NCI-H1048 (cell line): ENCODE measurements at regions not wholly inside any gene's neighbourhood (a gene's known extent, or its start where the extent isn't known, plus 50 kb on each side); places are given as distances from the start of the nearest gene placed in this dataset.
"Not testable (repeated sequence)": the region's sequence is repeated elsewhere in the genome, so short reads cannot be mapped to it uniquely, and the experiment has no call there.

Experiments
- DNase-seq: peaks from one replicate; lab custom pipeline; 2025; lab: John Stamatoyannopoulos, UW

DNA sequence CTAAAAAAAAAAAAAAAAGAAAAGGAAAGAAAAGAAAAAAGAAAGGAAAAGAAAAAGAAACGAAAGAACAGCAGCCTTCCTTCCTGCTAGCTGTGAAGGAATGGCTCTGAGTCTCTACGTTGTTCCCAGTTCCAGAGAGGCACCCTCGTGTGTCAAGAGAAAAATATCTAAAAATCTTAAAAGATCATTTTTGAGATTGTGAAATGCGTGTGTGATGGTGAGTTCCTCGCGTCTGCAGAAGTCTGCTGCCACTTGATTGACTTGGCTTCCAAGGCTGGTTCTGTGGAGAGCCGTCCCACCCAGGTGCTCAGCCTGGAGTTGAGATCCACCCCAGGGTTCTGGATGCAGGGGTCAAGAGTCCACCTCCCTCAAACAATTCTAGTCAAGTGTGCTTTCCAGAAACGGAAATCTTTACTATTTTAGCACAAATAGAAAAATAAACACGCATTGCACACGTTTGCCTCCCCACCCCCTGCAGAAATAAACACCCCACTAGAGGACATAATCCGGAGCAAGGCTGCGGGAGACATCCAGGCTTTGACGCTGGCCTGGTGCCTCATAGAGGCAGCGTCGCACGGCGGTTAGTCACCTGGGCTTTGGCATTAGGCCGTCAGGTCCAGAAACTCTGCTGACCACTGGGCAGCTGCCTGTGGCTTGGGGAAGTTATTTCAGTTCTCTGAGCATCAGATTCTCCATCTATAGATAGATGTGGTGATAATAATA, 265.4 kb downstream of the FAM43A start:
- no peak for DNase-seq

DNA sequence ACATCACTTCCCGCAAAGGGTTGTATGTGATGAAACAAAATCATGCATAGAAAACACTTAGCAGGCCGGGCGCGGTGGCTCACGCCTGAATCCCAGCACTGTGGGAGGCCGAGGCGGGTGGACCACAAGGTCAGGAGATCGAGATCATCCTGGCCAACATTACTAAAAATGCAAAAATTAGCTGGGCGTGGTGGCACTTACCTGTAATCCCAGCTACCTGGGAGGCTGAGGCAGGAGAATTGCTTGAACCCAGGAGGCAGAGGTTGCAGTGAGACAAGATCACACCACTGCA, 265.9 kb downstream of the FAM43A start:
- DNase-seq, result not testable (repeated sequence)

- no peak for DNase-seq
These were observed 266.4 kb downstream of the FAM43A start for GRCh38 chr3:194951931-194952582.

- DNase-seq, result no peak
These were observed 267.2 kb downstream of the FAM43A start for GRCh38 chr3:194952841-194953241.

DNA sequence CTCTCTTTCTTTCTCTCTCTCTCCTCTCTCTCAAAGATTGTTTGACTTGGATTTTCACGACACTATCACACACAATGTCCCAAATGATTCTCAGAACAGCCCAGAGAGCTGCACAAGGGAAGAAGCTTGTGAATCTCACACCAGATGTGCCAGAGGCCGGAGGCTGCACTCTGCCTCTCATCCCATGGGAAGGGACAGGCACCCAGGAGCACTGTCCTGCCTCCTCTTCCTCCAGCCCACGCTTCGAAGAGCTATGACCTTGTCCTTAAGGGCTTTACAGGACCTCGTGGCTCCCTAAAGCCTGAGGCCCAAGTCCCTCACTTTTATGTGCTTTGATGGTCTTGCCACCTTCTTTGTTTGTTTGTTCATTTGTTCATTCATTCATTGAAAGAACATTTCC, 267.6 kb downstream of the FAM43A start:
- DNase-seq, result no peak

DNA sequence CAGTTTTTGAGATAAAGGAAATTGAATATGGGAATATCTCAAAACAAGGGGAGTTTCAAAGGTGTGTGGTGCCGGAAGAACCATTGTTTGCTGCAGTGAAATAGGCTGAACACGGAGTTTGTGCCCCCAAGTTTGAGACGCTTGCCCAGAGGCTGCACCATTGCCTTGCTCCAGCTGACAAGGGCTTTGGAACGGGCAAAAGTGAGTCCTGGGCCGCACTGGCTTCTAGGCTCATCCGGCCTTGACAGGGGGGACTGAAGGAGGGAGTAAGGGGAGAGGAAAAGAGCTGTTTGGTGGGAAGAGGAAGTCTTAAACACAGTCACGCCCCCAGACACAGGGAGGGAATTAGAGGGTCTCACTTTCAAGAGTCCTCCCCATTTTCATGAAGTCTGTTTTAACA, 269.9 kb downstream of the FAM43A start:
- DNase-seq, result no peak

DNA sequence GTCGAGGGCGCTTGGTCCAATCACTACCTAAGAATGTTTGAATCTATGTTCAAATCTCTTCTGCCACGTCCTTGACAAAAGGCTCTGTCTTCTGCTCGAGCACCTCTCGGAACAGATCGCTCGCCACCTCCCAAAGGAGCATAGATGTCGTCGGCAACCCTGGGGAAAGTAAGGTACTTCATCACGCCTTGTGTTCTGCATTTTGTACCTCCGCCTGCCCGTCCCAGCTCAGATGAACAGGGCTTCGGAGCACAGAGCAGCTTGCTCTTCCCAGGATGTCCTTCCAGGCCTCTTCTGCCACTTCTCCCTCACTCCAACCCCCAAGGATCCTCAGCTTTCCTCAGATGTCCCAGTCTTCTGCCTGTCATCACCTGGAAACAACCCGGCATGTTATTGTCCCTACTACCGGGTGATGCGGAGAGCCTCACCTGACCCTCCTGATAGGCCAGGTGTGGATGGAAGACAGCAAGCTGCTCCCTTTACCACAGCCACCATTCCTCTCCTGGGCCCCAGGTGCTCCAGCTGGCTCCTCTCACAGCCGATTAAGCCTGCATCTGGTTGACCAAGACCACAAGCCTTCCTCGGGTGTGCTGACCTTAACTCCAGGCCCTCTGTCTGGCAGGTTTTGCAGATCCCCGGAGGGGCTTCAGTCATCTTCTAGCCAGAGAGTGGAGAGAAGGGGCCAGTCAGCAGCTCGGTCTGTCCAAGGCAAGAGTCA, 270.5 kb downstream of the FAM43A start:
- no peak for DNase-seq

GRCh38 chr3:194956697-194957396, 271.2 kb downstream of the FAM43A start:
- no peak for DNase-seq

GRCh38 chr3:194957743-194958240, 272.1 kb downstream of the FAM43A start:
- no peak for DNase-seq

- DNase-seq, result no peak
These were observed 273.5 kb downstream of the FAM43A start for GRCh38 chr3:194959217-194959616.

- DNase-seq, result not testable (repeated sequence)
These were observed 274.0 kb downstream of the FAM43A start for GRCh38 chr3:194959666-194960065.

- DNase-seq, result no peak
These were observed 274.9 kb downstream of the FAM43A start for GRCh38 chr3:194960446-194961032.

GRCh38 chr3:194961149-194961548, 275.5 kb downstream of the FAM43A start:
- DNase-seq, result no peak

DNA sequence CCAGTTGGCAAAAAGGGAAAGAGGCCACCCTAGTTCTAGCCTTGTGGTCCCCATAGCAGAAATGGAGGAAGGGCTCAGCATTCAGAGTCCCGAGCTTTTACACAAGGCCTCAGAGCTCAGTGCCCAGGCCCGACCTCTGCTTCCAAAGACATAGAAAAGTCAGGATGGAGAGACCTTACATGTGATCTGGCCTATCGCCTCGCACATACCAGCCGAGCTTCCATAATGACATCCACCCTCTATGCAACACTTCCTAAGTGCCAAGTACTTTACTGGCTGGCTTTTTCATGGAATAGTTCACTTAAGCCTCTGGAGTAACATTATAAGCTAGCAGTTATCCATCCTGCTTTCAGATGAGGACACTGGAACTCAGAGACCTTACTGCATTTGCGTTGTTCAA, 275.9 kb downstream of the FAM43A start:
- DNase-seq, result no peak

DNA sequence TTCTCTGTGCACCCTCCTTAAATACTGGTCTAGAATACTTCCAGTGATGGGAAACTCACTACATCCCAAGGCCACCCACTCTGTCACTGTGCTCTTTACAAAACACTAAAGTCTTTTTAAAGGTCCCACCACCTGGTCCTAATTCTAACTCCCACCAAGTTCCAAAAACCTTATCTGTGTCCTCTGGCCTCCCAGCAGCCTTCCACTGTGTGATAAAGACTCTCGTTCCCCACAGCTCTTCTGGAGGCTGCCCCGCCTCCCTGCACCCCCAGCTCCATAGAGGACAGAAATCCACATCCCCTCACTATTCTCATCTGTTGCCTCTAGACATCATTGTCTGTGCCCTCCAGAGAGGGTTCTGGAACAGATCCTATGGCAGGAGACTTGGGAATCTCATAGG, 276.4 kb downstream of the FAM43A start:
- DNase-seq, result no peak

DNA sequence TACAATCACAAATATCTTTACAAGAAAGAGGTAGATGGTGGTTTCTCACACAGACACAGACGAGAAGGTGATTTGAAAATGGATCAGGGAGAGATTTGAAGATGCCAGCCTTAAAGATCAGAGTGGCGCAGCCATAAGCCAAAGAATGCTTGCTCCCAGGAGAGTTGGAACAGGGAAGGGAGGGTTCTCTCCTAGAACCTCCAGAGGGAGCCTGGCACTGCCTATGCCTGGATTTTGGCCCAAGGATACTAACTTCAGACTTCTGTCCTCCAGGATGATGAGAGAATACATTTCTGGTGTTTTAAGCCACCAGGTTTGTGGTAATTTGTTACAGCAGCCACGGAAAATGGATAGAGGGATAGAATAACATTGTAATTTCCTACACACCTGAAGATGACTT, 279.1 kb downstream of the FAM43A start:
- no peak for DNase-seq

DNA sequence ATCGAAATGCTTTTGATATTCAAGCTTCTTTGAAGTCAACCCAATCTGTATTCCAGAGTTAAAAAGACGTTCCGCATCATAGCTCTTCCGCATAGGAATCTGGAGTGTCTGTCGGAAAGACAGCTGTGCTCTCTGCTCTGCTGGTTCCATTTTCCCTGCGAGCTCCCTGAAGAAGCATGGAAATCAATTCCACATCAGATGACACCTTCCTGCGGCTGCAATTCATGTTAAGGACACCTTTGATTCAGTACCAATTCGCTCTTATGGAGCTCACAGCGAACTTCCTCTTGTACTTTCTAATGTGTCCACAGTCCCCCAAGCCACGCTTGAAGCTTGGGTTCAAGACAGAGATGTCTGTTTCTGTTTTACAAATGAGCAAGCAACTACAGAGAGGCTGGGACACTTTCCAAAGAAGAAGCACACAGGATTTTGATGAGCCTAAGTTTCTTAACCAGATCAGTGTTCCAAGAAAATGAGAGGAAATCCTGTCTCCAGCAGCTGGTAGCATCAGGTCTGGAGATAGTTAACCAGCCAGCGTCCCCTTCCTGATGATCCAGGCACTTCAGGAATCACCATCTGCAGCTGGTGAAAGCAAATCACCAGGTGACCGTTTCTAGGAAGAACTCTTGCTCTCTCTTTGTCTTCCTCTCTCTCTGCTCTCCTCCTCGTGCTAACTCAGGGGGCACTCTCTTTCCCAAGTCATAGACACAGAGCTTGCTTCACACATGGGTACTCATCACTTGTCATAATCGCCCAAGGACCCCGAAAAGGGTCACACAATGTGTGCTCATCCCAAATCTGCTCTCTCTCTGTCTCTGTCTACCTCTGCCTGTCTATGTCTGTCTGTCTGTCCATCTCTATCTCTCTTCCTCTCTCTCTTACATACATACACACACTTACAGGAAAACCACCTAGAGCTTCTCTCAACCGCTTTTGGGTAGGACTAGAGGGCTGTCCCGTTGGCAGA, 281.8 kb downstream of the FAM43A start:
- no peak for DNase-seq

- no peak for DNase-seq
These were observed 284.4 kb downstream of the FAM43A start for GRCh38 chr3:194970066-194970465.

DNA sequence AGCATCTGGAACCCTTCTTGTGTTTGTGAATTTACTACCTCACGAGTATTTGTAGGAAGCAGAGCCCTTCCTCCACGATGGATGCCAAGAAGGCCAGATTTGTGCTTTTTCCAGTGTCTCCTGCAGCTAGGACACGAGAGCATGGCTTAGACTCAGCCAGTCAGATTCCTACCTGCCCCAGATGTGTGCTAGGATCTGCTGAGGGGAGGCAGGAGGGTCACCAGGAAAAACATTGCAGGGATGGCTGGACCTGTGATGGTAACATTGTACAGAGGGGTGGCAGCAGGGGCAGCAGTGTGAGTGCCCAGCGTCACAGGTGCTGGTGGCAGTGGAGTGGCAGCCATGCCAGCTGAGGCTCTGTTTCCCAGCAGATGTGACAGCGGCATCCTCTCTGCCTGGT, 285.3 kb downstream of the FAM43A start:
- no peak for DNase-seq

DNA sequence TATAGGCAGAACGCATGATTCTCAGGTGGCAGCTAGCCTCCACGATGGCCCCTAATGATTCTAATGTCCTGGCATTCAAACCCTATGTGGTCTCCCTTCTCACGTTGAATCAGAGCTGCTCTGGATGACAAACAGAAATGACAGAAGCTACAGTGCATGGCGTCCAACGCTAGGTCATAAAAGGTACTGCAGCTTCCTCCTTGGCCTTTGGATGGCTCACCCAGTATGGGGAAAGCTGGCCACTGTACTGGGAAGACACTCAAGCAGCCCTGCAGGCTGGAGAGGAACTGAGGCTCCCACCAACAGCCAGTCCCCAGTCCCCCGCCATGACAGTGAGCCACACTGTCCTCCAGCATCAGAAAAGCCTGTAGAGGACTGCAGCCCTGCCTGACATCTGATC, 286.3 kb downstream of the FAM43A start:
- DNase-seq, result no peak

DNA sequence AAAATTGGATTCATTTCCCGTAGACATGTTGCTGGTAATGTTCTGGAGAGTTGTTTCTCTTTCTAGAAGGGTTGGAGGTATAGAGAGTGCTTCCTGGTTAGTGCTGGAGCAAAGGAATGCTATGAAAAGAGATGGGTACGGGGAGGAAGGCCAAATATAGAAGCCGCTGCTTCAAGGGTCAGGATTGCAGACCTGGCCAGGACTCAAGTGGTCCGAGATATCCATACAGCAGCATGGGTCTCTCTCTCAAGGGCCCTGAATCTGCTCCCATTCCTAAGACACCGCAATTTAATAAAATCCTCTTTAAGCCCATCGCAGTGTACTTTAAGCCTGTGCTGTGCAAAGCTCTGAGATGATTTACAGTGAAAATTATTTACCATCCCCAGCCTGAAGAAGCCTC, 287.0 kb downstream of the FAM43A start:
- DNase-seq, result no peak
